Kidney (tissue), 13 donors: ENCODE measurements at regions not wholly inside any gene's neighbourhood (a gene's known extent, or its start where the extent isn't known, plus 50 kb on each side); places are given as distances from the start of the nearest gene placed in this dataset.

Experiments used
- DNase-seq, 5 donors: peaks; one replicate each; pipeline ENCODE4 v3.0.0-alpha.2; 2013 to 2020
- FAIRE-seq: peaks from 2 replicates; lab custom pipeline; 2012; peaks lifted over from hg19 to GRCh38; lab: Jason Lieb, UNC
- H3K27ac ChIP-seq, 2 donors: one replicate each; pipeline ENCODE4 v1.7.0; 2013; ENCODE audit warnings: low read depth in 2 of 2, low read length in 2 of 2, inconsistent platforms in 1 of 2
- H3K27me3 ChIP-seq: one replicate; pipeline ENCODE4 v1.7.1; 2013; ENCODE audit warnings: low read length, inconsistent platforms; ENCODE audit not compliant: control insufficient read depth, insufficient read depth
- H3K36me3 ChIP-seq, 3 donors: one replicate each; pipeline versions ENCODE4 v1.7.0 to v1.7.1; 2013; ENCODE audit warnings: low read length in 3 of 3, control low read depth in 1 of 3, inconsistent platforms in 1 of 3; ENCODE audit not compliant: insufficient read depth in 3 of 3, control insufficient read depth in 2 of 3
- H3K4me1 ChIP-seq, 3 donors: one replicate each; pipeline versions ENCODE4 v1.7.0 to v1.7.1; 2013; ENCODE audit warnings: low read length in 3 of 3, inconsistent platforms in 1 of 3, low read depth in 1 of 3; ENCODE audit not compliant: control insufficient read depth in 2 of 3, insufficient read depth in 2 of 3
- H3K4me3 ChIP-seq, 3 donors: one replicate each; pipeline versions ENCODE4 v1.7.0 to v1.8.1; 2013; ENCODE audit warnings: low read length in 3 of 3, control low read depth in 1 of 3, inconsistent platforms in 1 of 3
- H3K9ac ChIP-seq, 3 donors: one replicate each; pipeline versions ENCODE4 v1.7.0 to v1.7.1; 2013; ENCODE audit warnings: low read length in 3 of 3, control low read depth in 1 of 3, inconsistent platforms in 1 of 3
- H3K9me3 ChIP-seq, 3 donors: one replicate each; pipeline versions ENCODE4 v1.7.0 to v1.7.1; 2013; ENCODE audit warnings: low read length in 3 of 3, control low read depth in 1 of 3, inconsistent platforms in 1 of 3; ENCODE audit not compliant: control insufficient read depth in 2 of 3, insufficient read depth in 1 of 3
- intact Hi-C: fragments of 100-400 bp; cut with DNase I; formaldehyde crosslinking; loops from one replicate; pipeline ENCODE4 v1.11.1; 2022
- TF ChIP-seq, protein P1 (sequence below): IDR thresholded peaks from 3 replicates; pipeline ENCODE4 v1.5.1; 2012; ENCODE audit warnings: mild to moderate bottlenecking, moderate library complexity, borderline replicate concordance; ENCODE audit not compliant: insufficient read depth; ENCODE audit errors: extremely low read depth
- donor health status: control.
- donor health status: control.
- donor health status: control.
- donor health status: control.
- donor health status: control.
- donor health status: DM: yes; HTN: yes; CAD: no.
- donor health status: Normal renal cell carcinoma (clear cell type).

DNA sequence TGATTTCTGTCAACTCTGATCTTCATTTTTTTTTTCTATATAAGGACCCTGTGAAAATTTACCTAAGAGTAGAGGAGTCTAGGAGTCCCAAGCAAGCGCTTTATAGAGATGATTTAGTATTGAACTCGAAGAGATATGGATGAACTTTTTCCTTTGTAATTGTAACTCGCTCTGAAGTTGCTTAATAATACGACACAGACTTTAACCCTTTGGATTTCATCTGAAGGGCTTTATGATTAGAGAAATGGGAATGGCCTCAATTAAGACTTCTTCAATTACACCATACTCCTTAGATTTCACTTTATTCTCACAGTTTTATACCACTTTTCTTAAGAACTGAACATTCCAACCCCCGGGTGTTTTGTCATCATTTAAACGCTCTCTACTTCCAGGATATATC, 647.7 kb downstream of the HTR1A start:
- no peaks in the 10 kb centered on the region for H3K4me1 ChIP-seq
- no peak overlapping the region for H3K4me3 ChIP-seq
- intact Hi-C loops = no loop called here
- no peaks in the 10 kb centered on the region for H3K36me3 ChIP-seq
- FAIRE-seq (no peak), DNase-seq (no peak)
- no peaks in the 10 kb centered on the region for H3K9me3 ChIP-seq
- H3K27ac ChIP-seq = no peak overlapping the region
- no peaks in the 10 kb centered on the region for H3K27me3 ChIP-seq
- TF ChIP-seq, protein P1, sequence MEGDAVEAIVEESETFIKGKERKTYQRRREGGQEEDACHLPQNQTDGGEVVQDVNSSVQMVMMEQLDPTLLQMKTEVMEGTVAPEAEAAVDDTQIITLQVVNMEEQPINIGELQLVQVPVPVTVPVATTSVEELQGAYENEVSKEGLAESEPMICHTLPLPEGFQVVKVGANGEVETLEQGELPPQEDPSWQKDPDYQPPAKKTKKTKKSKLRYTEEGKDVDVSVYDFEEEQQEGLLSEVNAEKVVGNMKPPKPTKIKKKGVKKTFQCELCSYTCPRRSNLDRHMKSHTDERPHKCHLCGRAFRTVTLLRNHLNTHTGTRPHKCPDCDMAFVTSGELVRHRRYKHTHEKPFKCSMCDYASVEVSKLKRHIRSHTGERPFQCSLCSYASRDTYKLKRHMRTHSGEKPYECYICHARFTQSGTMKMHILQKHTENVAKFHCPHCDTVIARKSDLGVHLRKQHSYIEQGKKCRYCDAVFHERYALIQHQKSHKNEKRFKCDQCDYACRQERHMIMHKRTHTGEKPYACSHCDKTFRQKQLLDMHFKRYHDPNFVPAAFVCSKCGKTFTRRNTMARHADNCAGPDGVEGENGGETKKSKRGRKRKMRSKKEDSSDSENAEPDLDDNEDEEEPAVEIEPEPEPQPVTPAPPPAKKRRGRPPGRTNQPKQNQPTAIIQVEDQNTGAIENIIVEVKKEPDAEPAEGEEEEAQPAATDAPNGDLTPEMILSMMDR = no peak
- H3K9ac ChIP-seq = no peak overlapping the region

DNA sequence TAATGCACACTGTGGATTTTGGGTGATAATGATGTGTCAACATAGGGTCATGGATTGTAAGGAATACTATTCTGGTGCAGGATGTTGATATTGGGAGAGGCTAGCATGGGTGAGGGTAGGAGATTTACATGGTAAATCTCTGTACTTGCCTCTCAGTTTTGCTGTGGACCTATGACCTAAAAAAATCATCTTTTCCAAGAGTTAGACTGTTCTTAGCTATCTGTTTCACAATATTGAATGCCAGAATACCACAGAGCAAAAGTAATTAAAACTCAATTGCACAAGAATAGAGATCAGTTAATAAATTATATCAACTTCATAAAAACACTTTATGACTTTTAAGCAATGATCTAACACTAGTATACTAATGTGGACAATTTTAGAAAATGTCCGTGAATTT, 651.6 kb downstream of the HTR1A start:
- DNase-seq = no peak
- intact Hi-C loops = no loop called here
- TF ChIP-seq, protein P1 = no peak
- no peak overlapping the region for H3K9ac ChIP-seq
- no peak for FAIRE-seq
- no peak overlapping the region for H3K4me3 ChIP-seq
- no peak overlapping the region for H3K27ac ChIP-seq
- H3K36me3 ChIP-seq = no peaks in the 10 kb centered on the region
- no peaks in the 10 kb centered on the region for H3K27me3 ChIP-seq
- H3K4me1 ChIP-seq = no peaks in the 10 kb centered on the region
- H3K9me3 ChIP-seq = no peaks in the 10 kb centered on the region

DNA sequence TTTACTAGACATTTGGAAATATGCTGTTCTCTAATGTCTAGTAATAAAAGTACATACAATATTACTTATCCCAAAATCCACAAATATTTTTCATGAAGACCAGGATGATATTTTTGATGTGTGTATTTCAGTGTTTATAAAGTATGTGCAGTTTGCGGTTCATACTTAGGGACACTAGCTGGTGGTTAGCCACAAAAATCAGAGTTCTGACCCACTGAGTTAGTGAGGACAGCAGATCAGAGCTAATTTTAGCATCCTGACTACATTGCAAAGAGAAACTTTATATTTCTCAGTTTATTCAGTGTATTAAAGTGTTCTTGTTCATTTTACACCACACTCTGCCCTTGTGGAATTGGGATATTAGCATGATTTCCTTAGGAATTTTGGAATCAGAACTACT, 655.3 kb downstream of the HTR1A start:
- Histone ChIP-seq H3K36me3 (no peaks in the 10 kb centered on the region), H3K9ac (no peak overlapping the region), H3K4me3 (no peak overlapping the region), H3K27ac (no peak overlapping the region), H3K9me3 (no peaks in the 10 kb centered on the region), H3K4me1 (no peaks in the 10 kb centered on the region), H3K27me3 (no peaks in the 10 kb centered on the region)
- TF ChIP-seq, protein P1 = no peak
- DNase-seq (no peak), FAIRE-seq (no peak)
- intact Hi-C loops = no loop called here

DNA sequence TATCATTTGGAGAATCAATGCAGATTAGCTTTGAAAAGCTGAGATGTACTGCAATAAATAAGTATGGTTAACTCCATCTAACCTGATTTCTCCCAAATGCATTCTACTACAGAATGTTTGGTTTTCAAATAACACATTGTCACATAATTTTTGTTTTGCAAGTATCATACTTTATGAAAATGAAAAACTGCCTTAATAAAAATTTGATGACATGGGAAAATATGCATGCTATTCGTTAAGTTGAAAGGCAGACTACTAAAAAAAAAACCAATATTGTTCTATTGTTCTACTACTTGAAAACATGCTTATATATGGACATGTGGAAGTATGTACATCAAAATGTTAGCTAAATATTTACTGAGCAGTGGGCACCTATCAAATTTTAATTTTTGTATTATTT, 668.9 kb downstream of the HTR1A start:
- Histone ChIP-seq H3K27ac (no peak overlapping the region), H3K9ac (no peak overlapping the region), H3K36me3 (no peaks in the 10 kb centered on the region), H3K9me3 (no peaks in the 10 kb centered on the region), H3K4me3 (no peak overlapping the region), H3K27me3 (no peaks in the 10 kb centered on the region), H3K4me1 (no peaks in the 10 kb centered on the region)
- intact Hi-C loops = no loop called here
- FAIRE-seq = no peak
- TF ChIP-seq, protein P1 = no peak
- DNase-seq = no peak
